ENCODE measurements at regions not wholly inside any gene's neighbourhood (a gene's known extent, or its start where the extent isn't known, plus 50 kb on each side); places are given as distances from the start of the nearest gene placed in this dataset.

GRCh38 chr6:91716361-91716760 is 1129.5 kb upstream of the MAP3K7 start:
- intact Hi-C loops (cut with micrococcal nuclease): no loop called here
- ATAC-seq: no peak
- Mint-ChIP-seq H3K4me1 (ENCODE audit: low read depth) (no peaks in the 10 kb centered on the region), H3K27me3 (no peaks in the 10 kb centered on the region), H3K9me3 (peaks cover 4% of the 10 kb centered on the region), H3K4me3 (no peak overlapping the region), H3K36me3 (ENCODE audit: low read depth) (no peaks in the 10 kb centered on the region), H3K27ac (no peak overlapping the region)
- POLR2A ChIA-PET: no interaction called here
- DNase-seq: no peak
- CTCF ChIA-PET: no interaction called here
- TF ChIP-seq CTCF (IDR thresholded peaks at IDR 0.05): no peak

- no peak for TF ChIP-seq CTCF (IDR thresholded peaks at IDR 0.05)
- H3K4me1 Mint-ChIP-seq (ENCODE audit: low read depth): no peaks in the 10 kb centered on the region
- H3K27ac Mint-ChIP-seq: no peak overlapping the region
- intact Hi-C loops (cut with micrococcal nuclease): no loop called here
- H3K36me3 Mint-ChIP-seq (ENCODE audit: low read depth): no peaks in the 10 kb centered on the region
- H3K27me3 Mint-ChIP-seq: no peaks in the 10 kb centered on the region
- ChIA-PET CTCF (no interaction called here), POLR2A (no interaction called here)
- H3K4me3 Mint-ChIP-seq: no peak overlapping the region
- ATAC-seq (no peak), DNase-seq (no peak)
- peaks cover 4% of the 10 kb centered on the region for H3K9me3 Mint-ChIP-seq
Measured at GRCh38 chr6:91715171-91715805, 1128.4 kb upstream of the MAP3K7 start.

- no peaks in the 10 kb centered on the region for H3K27me3 Mint-ChIP-seq
- ChIA-PET CTCF (no interaction called here), POLR2A (no interaction called here)
- H3K4me1 Mint-ChIP-seq (ENCODE audit: low read depth): no peaks in the 10 kb centered on the region
- DNase-seq (no peak), ATAC-seq (no peak)
- TF ChIP-seq CTCF (IDR thresholded peaks at IDR 0.05): no peak
- H3K4me3 Mint-ChIP-seq: no peak overlapping the region
- peaks cover 4% of the 10 kb centered on the region for H3K9me3 Mint-ChIP-seq
- no peaks in the 10 kb centered on the region for H3K36me3 Mint-ChIP-seq (ENCODE audit: low read depth)
- no peak overlapping the region for H3K27ac Mint-ChIP-seq
- intact Hi-C loops (cut with micrococcal nuclease): no loop called here
Measured at GRCh38 chr6:91713911-91714310, 1127.0 kb upstream of the MAP3K7 start.

- no peak overlapping the region for H3K27ac Mint-ChIP-seq
- intact Hi-C loops (cut with micrococcal nuclease): no loop called here
- POLR2A ChIA-PET: no interaction called here
Measured at GRCh38 chr6:91711518-91711917, 1124.6 kb upstream of the MAP3K7 start.

GRCh38 chr6:91710342-91710741 is 1123.5 kb upstream of the MAP3K7 start:
- H3K9me3 Mint-ChIP-seq: no peaks in the 10 kb centered on the region

More at GRCh38 chr6:91711518-91711917, 1124.6 kb upstream of the MAP3K7 start:
- Mint-ChIP-seq H3K36me3 (ENCODE audit: low read depth) (no peaks in the 10 kb centered on the region), H3K4me3 (no peak overlapping the region), H3K27me3 (no peaks in the 10 kb centered on the region), H3K9me3 (no peaks in the 10 kb centered on the region), H3K4me1 (ENCODE audit: low read depth) (no peaks in the 10 kb centered on the region)
- CTCF ChIA-PET: no interaction called here
- TF ChIP-seq CTCF (IDR thresholded peaks at IDR 0.05): no peak
- ATAC-seq (no peak), DNase-seq (no peak)

More at GRCh38 chr6:91710342-91710741, 1123.5 kb upstream of the MAP3K7 start:
- CTCF ChIA-PET: no interaction called here
- no peak for TF ChIP-seq CTCF (IDR thresholded peaks at IDR 0.05)
- no peak overlapping the region for H3K27ac Mint-ChIP-seq
- no peaks in the 10 kb centered on the region for H3K27me3 Mint-ChIP-seq
- H3K4me1 Mint-ChIP-seq (ENCODE audit: low read depth): no peaks in the 10 kb centered on the region
- intact Hi-C loops (cut with micrococcal nuclease): no loop called here
- ATAC-seq (no peak), DNase-seq (no peak)
- H3K36me3 Mint-ChIP-seq (ENCODE audit: low read depth): no peaks in the 10 kb centered on the region
- POLR2A ChIA-PET: no interaction called here
- H3K4me3 Mint-ChIP-seq: no peak overlapping the region

Data from activated CD8-positive, alpha-beta T cell treated with anti-CD3 and anti-CD28 coated beads for 36 hours (primary cell).